GM19463 (cell line): ENCODE measurements at regions not wholly inside any gene's neighbourhood (a gene's known extent, or its start where the extent isn't known, plus 50 kb on each side); places are given as distances from the start of the nearest gene placed in this dataset.

Source experiments
- ATAC-seq: cut with Tn5 transposase; IDR thresholded peaks from one replicate; pipeline ENCODE4 v1.9.1; 2021; ENCODE audit warnings: mild to moderate bottlenecking, moderate library complexity; ENCODE audit not compliant: unreplicated experiment

- ATAC-seq, result no peak
Measured at GRCh38 chr20:9981829-9982228, 53.0 kb upstream of the ANKEF1 start.

- ATAC-seq, result peak; percentile 97
Measured at GRCh38 chr20:9978397-9979004, 56.3 kb upstream of the ANKEF1 start.

DNA sequence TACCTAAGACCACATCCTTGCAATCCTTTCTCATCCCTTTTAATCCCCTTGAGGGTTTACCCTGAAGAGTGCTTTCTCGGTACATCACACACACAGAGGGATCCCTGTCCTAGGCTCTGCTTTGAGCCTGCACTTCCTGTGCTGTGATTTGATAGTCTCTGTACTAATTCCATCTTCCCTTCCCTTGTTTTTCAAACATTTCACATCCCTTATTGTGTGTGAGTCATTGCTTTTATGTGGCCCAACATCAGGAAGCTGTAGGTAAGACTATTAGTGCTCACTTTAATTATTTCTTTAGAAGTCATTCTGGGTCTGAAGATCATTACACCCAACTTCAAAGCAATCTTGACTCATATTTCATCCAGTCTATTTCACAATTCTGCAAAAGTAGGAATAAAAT lies 57.2 kb upstream of the ANKEF1 start:
- ATAC-seq, result no peak

GRCh38 chr20:9974324-9974723 lies 60.5 kb upstream of the ANKEF1 start:
- ATAC-seq, result no peak

- ATAC-seq, result no peak
Measured at GRCh38 chr20:9971746-9972145, 63.0 kb upstream of the ANKEF1 start.

DNA sequence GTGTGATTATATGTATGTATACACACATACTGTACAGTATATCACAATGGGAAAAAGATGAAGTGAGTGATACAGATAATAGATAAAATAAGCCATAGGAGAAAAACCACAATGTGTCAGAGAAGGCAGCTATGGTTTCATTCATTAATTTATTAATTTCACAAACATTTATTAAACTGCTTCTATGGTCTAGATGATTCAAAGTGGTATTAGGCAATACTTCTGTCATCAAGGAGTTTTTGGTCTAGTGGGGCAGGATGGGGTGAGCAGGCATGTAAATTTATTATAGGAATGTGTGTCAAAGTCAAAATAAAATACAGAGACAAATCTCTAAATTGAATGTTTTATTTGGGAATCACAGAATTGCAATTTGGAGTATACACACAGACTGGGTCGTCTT lies 65.2 kb upstream of the ANKEF1 start:
- no peak for ATAC-seq

DNA sequence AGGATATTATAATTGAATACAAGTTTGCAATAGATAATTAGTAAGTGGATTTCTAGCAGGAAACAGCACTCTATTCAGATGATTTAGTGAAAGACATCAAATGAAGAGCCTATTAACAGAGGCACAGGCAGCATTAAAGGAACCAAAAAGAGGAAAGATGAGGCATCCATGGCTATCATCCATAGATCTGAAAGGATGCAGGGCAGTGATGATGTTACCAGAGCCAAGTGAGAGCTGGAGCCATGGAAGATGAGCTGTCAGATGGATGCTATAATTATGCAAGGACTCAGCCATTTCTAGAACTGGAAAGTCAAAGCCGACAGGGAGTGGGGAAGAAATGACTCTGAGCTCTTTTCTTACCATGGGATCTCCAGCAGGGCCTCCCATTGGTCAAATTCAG lies 66.8 kb upstream of the ANKEF1 start:
- no peak for ATAC-seq

- ATAC-seq, result no peak
Measured at GRCh38 chr20:9966966-9967365, 67.8 kb upstream of the ANKEF1 start.

GRCh38 chr20:9963029-9963428 lies 71.8 kb upstream of the ANKEF1 start:
- no peak for ATAC-seq

DNA sequence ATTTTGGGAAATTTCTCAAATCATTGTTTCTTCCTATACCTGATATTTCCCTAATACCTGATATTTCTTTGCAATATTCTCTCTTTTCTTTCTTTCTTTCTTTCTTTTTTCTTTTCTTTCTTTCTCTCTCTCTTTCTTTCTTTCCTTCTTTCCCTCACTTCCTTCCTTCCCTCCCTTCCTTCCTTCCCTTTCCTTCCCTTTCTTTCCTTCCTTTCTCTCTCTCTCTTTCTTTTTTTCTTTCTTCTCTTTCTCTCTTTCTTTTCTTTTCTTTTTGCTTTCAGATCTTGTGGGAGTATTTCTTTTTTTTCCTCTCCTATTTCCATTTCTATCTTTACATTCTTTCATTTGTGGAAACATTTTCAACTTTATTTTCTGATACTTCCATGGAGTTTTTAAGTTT lies 76.1 kb upstream of the ANKEF1 start:
- no peak for ATAC-seq

- ATAC-seq, result no peak
Measured at GRCh38 chr20:9955646-9956045, 79.1 kb upstream of the ANKEF1 start.

- ATAC-seq, result no peak
Measured at GRCh38 chr20:9949563-9949962, 85.2 kb upstream of the ANKEF1 start.

DNA sequence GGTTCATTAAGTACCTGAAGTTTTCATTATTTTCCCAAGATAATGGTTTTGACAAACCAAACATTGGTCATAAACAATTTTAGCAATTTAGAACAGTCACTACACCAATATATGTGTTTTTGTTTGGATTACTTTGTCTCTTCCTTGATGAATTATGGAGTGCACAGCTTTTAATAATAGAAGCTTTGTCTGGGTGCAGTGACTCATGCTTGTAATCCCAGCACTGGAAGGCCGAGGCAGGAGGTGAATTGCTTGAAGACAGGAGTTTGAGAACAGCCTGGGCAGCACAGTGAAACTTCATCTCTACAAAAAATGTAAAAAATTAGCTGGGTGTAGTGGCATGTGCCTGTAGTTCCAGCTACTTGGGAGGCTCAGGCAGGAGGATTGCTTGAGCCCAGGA lies 89.4 kb upstream of the ANKEF1 start:
- ATAC-seq, result no peak

DNA sequence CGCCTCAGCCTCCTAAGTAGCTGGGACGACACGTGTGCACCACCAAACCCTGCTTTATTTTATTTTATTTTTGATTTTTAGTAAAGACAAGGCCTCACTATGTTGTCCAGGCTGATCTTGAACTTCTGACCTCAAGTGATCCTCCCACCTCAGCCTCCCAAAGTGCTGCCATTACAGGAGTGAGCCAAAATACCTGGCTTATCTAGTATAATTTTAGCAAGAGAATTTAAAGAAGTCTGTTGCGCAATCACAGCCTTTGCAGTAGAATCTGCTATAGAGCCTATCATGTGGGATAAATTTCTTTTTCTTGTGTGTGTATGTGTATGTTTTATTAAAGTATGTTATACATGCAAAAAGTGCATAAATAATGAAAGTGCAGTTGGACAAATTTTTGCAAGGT lies 92.1 kb upstream of the ANKEF1 start:
- ATAC-seq, result no peak

DNA sequence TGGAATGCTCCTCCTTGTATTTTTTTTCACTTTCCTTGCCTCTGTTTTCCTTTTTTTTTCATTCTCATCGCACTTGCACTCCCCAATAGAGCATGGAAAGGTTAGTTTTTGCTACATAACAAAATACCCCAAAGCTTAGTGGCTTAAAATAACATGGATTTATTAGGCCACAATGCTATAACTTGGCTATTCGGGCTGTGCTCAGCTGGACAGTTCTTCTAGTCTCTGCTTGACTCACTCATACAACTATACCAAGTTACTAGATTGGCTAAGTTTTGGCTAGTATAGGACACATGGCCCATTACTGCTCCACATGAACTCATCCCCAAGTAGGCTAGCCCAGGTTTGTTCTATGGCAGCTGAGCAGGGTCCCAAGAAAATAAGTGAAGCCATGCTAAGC lies 94.5 kb upstream of the ANKEF1 start:
- no peak for ATAC-seq

DNA sequence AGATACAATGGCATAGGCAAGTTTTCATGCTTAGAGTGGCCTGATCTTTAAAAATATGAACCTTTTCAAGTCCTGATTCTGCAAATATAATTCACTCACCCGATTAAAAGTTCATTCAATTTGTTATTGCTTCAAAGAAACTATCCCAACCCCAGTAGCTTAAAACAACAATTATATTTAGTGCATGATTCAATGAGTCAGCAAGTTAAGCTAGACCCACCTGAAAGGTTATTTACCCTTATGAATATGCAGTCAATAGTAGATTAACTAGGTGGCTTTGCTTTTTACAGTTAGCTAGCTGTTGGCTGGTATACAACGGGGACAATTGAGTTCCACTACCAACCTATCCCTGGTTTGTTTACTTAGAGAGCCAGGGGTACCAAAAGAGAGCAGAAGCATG lies 95.6 kb upstream of the ANKEF1 start:
- ATAC-seq, result no peak

GRCh38 chr20:9935285-9935684 lies 96.4 kb upstream of the PAK5 start:
- ATAC-seq, result no peak

DNA sequence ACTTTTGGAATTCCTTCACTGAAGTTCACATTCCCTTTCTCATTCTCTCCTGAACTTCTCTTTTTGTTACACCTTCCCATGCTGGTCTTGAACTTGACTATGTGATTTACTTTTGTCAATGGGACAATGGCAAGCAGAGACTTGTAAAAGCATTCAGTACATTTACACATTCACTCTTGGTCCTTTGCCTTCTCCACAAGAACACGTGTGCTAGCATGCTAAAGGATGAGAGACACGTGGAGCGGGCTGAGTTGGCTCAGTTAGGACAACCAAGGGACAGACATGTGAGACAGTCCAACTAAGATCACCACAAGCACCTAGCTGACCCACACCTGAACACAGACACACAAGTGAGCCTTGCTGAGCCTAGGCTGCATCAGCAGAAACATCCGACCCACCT lies 91.3 kb upstream of the PAK5 start:
- ATAC-seq, result no peak

DNA sequence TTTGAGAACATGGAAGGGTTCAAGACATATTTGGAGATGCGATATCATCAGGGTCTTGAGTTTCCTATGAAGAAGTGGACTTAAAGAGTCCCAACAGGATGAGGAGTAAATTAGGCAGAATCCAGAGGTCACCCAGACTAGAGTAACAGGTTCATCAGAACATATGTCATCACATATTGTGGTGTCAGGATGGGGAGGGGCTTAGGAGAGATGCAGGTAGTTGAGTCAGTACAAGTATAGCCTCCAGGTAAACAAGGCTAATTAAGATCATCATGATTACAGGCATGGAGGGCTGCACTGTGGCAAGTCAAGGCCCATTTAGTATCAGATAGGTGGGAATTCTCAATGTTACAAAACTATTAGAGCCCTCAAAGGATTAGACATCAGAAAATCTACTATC lies 90.1 kb upstream of the PAK5 start:
- no peak for ATAC-seq

- peak; percentile 77 for ATAC-seq
Measured at GRCh38 chr20:9928281-9928737, 89.4 kb upstream of the PAK5 start.

DNA sequence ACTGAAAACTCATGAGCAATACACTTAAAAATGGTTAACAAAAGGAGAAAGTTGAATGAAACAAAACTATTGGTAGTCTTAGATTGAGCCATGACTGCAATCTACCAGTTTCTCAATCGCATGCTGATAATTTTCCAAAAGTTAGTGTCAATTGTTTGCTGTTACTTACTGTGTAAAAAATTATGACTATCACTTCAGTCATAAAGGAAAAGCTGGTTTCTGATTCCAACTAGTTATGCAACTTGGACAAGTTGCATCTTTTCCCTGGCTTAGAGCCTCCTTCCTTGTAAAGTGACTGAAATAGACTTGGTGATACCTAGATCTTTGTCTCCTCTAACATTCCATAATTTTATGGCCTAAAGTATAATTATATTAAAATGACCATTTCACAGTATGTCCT lies 88.3 kb upstream of the PAK5 start:
- ATAC-seq, result no peak

GRCh38 chr20:9926476-9926875 lies 87.6 kb upstream of the PAK5 start:
- ATAC-seq, result no peak

DNA sequence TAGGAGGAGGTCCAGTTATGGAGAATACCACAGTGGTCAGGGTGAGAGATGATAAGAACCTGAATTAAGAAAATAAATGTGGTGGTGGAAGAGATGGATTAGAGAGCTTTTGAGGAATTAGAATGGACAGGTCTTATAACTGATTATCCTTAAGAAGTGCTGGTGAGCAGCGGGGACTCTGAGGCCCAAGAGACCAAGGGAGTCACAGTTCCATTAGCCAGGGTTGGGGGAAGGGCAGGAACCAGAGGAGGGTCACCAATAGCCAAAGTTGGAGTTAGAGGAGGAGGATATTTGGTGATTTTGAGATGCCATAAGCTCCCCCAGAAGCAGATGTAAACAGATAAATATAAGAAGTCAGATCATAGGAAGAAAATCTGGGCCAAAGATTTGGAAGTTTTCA lies 87.1 kb upstream of the PAK5 start:
- no peak for ATAC-seq

GRCh38 chr20:9923648-9924047 lies 84.8 kb upstream of the PAK5 start:
- no peak for ATAC-seq
